NCI-H82 treated with DMSO at 0.1 percent for 48 hours (cell line): ENCODE measurements at regions not wholly inside any gene's neighbourhood (a gene's known extent, or its start where the extent isn't known, plus 50 kb on each side); places are given as distances from the start of the nearest gene placed in this dataset.
"Not testable (repeated sequence)": the region's sequence is repeated elsewhere in the genome, so short reads cannot be mapped to it uniquely, and the experiment has no call there.

ENCODE experiments used
- DNase-seq: peaks from one replicate; lab custom pipeline; 2025; ENCODE audit not compliant: unreplicated experiment; lab: John Stamatoyannopoulos, UW

GRCh38 chr7:35968140-35968940 is 167.5 kb downstream of the SEPTIN7 start:
- DNase-seq = no peak

GRCh38 chr7:35969066-35969465 is 168.2 kb downstream of the SEPTIN7 start:
- DNase-seq = no peak

GRCh38 chr7:35970458-35970857 is 169.6 kb downstream of the SEPTIN7 start:
- DNase-seq = no peak

- DNase-seq = no peak
Measured at GRCh38 chr7:35971133-35971891, 170.5 kb downstream of the SEPTIN7 start.

GRCh38 chr7:35975851-35976454 is 175.1 kb downstream of the SEPTIN7 start:
- DNase-seq = peak; percentile 56

GRCh38 chr7:35978816-35979640 is 174.0 kb upstream of the EEPD1 start:
- not testable (repeated sequence) for DNase-seq

GRCh38 chr7:35982600-35982999 is 170.5 kb upstream of the EEPD1 start:
- no peak for DNase-seq

GRCh38 chr7:35983626-35984025 is 169.4 kb upstream of the EEPD1 start:
- no peak for DNase-seq

- DNase-seq = peak; percentile 22
Measured at GRCh38 chr7:35985126-35985754, 167.8 kb upstream of the EEPD1 start.

GRCh38 chr7:35987016-35987415 is 166.0 kb upstream of the EEPD1 start:
- no peak for DNase-seq

GRCh38 chr7:35988105-35988504 is 164.9 kb upstream of the EEPD1 start:
- DNase-seq = no peak

GRCh38 chr7:35988818-35989217 is 164.2 kb upstream of the EEPD1 start:
- no peak for DNase-seq

GRCh38 chr7:35991511-35992232 is 161.4 kb upstream of the EEPD1 start:
- DNase-seq = no peak

GRCh38 chr7:35992436-35992835 is 160.6 kb upstream of the EEPD1 start:
- no peak for DNase-seq

- DNase-seq = no peak
Measured at GRCh38 chr7:35993113-35993512, 159.9 kb upstream of the EEPD1 start.

GRCh38 chr7:35993676-35994606 is 159.1 kb upstream of the EEPD1 start:
- no peak for DNase-seq

GRCh38 chr7:35995334-35995733 is 157.7 kb upstream of the EEPD1 start:
- DNase-seq = no peak

GRCh38 chr7:35998481-35998880 is 154.6 kb upstream of the EEPD1 start:
- DNase-seq = no peak

GRCh38 chr7:36001546-36001945 is 151.5 kb upstream of the EEPD1 start:
- DNase-seq = no peak
